ENCODE measurements at regions not wholly inside any gene's neighbourhood (a gene's known extent, or its start where the extent isn't known, plus 50 kb on each side); places are given as distances from the start of the nearest gene placed in this dataset.

GRCh38 chr6:111959766-111960165 lies 86.5 kb upstream of the FYN start:
- no peak for DNase-seq

- DNase-seq: no peak
These were observed 86.8 kb upstream of the CCN6 start for GRCh38 chr6:111967131-111967530.

GRCh38 chr6:111970426-111970825 lies 83.5 kb upstream of the CCN6 start:
- DNase-seq: no peak

GRCh38 chr6:111971181-111971841 lies 82.6 kb upstream of the CCN6 start:
- no peak for DNase-seq

- DNase-seq: no peak
These were observed 81.9 kb upstream of the CCN6 start for GRCh38 chr6:111971866-111972532.

- DNase-seq: no peak
These were observed 81.2 kb upstream of the CCN6 start for GRCh38 chr6:111972745-111973117.

- DNase-seq: peak; percentile 11 to 78
These were observed 80.7 kb upstream of the CCN6 start for GRCh38 chr6:111973118-111973761.

- DNase-seq: no peak
These were observed 79.8 kb upstream of the CCN6 start for GRCh38 chr6:111973927-111974639.

- DNase-seq: no peak
These were observed 78.4 kb upstream of the CCN6 start for GRCh38 chr6:111975466-111975865.

GRCh38 chr6:111976139-111976538 lies 77.8 kb upstream of the CCN6 start:
- DNase-seq: no peak

GRCh38 chr6:111978532-111979149 lies 75.3 kb upstream of the CCN6 start:
- no peak for DNase-seq

GRCh38 chr6:111979633-111980032 lies 74.3 kb upstream of the CCN6 start:
- DNase-seq: no peak

GRCh38 chr6:111980143-111980542 lies 73.8 kb upstream of the CCN6 start:
- DNase-seq: no peak

GRCh38 chr6:111980971-111981840 lies 72.7 kb upstream of the CCN6 start:
- no peak for DNase-seq

GRCh38 chr6:111982681-111983080 lies 71.2 kb upstream of the CCN6 start:
- no peak for DNase-seq

GRCh38 chr6:111983193-111983592 lies 70.7 kb upstream of the CCN6 start:
- no peak for DNase-seq

- DNase-seq: no peak
These were observed 69.8 kb upstream of the CCN6 start for GRCh38 chr6:111984081-111984480.

- no peak for DNase-seq
These were observed 69.2 kb upstream of the CCN6 start for GRCh38 chr6:111984516-111985201.

GRCh38 chr6:111985202-111985731 lies 68.6 kb upstream of the CCN6 start:
- DNase-seq: no peak

GRCh38 chr6:111986651-111987050 lies 67.3 kb upstream of the CCN6 start:
- DNase-seq: no peak

GRCh38 chr6:111987295-111987694 lies 66.6 kb upstream of the CCN6 start:
- DNase-seq: no peak
